ENCODE measurements at regions not wholly inside any gene's neighbourhood (a gene's known extent, or its start where the extent isn't known, plus 50 kb on each side); places are given as distances from the start of the nearest gene placed in this dataset.

DNA sequence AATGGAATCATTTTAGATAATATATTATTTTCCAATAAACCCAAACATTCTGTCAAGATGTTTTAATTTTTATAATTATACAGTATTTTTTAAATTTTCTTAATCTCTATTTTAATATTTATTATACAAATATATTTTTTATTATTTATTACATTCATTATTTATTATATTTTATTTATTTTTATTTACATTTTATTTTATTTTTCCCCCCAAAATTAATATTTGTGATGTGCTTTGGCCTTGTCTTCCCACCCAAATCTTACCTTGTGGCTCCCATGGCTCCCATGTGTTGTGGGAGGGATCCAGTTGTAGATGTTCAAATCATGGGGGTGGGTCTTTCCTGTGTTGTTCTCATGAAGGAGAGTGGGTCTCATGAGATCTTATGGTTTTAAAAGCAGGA is 382.1 kb downstream of the TLE4 start:
- H3K4me1 ChIP-seq (ENCODE audit: control insufficient read depth, insufficient read depth, low read length) = no peaks in the 10 kb centered on the region
- CTCF ChIA-PET = no interaction called here
- TF ChIP-seq SIN3A (IDR thresholded peaks at IDR 0.05; ENCODE audit: borderline replicate concordance, insufficient read depth, low read depth, low read length) = no peak
- TF ChIP-seq, protein P1, sequence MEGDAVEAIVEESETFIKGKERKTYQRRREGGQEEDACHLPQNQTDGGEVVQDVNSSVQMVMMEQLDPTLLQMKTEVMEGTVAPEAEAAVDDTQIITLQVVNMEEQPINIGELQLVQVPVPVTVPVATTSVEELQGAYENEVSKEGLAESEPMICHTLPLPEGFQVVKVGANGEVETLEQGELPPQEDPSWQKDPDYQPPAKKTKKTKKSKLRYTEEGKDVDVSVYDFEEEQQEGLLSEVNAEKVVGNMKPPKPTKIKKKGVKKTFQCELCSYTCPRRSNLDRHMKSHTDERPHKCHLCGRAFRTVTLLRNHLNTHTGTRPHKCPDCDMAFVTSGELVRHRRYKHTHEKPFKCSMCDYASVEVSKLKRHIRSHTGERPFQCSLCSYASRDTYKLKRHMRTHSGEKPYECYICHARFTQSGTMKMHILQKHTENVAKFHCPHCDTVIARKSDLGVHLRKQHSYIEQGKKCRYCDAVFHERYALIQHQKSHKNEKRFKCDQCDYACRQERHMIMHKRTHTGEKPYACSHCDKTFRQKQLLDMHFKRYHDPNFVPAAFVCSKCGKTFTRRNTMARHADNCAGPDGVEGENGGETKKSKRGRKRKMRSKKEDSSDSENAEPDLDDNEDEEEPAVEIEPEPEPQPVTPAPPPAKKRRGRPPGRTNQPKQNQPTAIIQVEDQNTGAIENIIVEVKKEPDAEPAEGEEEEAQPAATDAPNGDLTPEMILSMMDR (IDR thresholded peaks at IDR 0.05) = no peak
- no peak for TF ChIP-seq POLR2AphosphoS5 (IDR thresholded peaks at IDR 0.05; ENCODE audit: low read depth, low read length)
- TF ChIP-seq, protein P2, sequence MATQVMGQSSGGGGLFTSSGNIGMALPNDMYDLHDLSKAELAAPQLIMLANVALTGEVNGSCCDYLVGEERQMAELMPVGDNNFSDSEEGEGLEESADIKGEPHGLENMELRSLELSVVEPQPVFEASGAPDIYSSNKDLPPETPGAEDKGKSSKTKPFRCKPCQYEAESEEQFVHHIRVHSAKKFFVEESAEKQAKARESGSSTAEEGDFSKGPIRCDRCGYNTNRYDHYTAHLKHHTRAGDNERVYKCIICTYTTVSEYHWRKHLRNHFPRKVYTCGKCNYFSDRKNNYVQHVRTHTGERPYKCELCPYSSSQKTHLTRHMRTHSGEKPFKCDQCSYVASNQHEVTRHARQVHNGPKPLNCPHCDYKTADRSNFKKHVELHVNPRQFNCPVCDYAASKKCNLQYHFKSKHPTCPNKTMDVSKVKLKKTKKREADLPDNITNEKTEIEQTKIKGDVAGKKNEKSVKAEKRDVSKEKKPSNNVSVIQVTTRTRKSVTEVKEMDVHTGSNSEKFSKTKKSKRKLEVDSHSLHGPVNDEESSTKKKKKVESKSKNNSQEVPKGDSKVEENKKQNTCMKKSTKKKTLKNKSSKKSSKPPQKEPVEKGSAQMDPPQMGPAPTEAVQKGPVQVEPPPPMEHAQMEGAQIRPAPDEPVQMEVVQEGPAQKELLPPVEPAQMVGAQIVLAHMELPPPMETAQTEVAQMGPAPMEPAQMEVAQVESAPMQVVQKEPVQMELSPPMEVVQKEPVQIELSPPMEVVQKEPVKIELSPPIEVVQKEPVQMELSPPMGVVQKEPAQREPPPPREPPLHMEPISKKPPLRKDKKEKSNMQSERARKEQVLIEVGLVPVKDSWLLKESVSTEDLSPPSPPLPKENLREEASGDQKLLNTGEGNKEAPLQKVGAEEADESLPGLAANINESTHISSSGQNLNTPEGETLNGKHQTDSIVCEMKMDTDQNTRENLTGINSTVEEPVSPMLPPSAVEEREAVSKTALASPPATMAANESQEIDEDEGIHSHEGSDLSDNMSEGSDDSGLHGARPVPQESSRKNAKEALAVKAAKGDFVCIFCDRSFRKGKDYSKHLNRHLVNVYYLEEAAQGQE (IDR thresholded peaks at IDR 0.05; ENCODE audit: insufficient read depth in 1 of 2, low read depth in 2 of 2, low read length in 1 of 2) = no peak
- TF ChIP-seq TCF7L2 (IDR thresholded peaks at IDR 0.05; ENCODE audit: low read depth, low read length) = no peak
- no peaks in the 10 kb centered on the region for H3K27me3 ChIP-seq (ENCODE audit: control insufficient read depth, insufficient read depth, low read length)
- H3K27ac ChIP-seq (ENCODE audit: low read length) = no peak overlapping the region
- no peak for DNase-seq (ENCODE audit: low read depth, low spot score)
- no peak overlapping the region for H3K4me3 ChIP-seq (ENCODE audit: low read depth in 2 of 2, low read length in 2 of 2)
- H3K36me3 ChIP-seq (ENCODE audit: control insufficient read depth, insufficient read depth, low read length) = no peaks in the 10 kb centered on the region
- BruUV-seq (replicated peaks) = no TSS peak
- intact Hi-C loops (cut with micrococcal nuclease; ENCODE audit: unreplicated experiment) (no loop called here), in situ Hi-C loops (cut with HindIII; ENCODE audit: low pct_unique_long_range_greater_than_20kb, low sequenced_read_pairs) (no loop called here)
- ATAC-seq = no peak
- H3K9me3 ChIP-seq (ENCODE audit: control insufficient read depth, insufficient read depth, low read depth, low read length) = no peaks in the 10 kb centered on the region
- POLR2A ChIA-PET = no interaction called here

DNA sequence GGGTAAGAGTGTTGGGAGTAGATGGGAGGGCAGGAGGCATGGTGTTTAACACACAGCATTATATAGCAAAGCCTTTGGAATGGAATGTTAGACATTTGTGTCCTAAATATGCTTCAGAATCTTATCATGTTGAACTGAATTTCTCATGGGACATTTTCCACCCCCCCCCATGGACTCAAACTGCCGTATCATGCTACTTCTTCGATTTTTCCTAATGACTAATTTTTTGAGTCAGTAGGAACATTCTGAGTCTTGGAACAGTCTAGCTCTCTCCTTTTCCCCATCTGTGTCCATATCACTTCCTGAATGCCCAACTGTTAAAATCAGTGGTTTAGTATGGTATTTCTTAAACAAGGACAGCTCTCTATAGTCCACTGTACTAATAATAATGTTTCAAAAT is 380.6 kb downstream of the TLE4 start:
- in situ Hi-C loops (cut with HindIII; ENCODE audit: low pct_unique_long_range_greater_than_20kb, low sequenced_read_pairs) = no loop called here
- CTCF ChIA-PET = no interaction called here
- intact Hi-C loops (cut with micrococcal nuclease; ENCODE audit: unreplicated experiment) = no loop called here
- no peaks in the 10 kb centered on the region for H3K36me3 ChIP-seq (ENCODE audit: control insufficient read depth, insufficient read depth, low read length)
- BruUV-seq (replicated peaks) = no TSS peak
- POLR2A ChIA-PET = no interaction called here
- TF ChIP-seq, protein P2 (IDR thresholded peaks at IDR 0.05; ENCODE audit: insufficient read depth in 1 of 2, low read depth in 2 of 2, low read length in 1 of 2) = no peak
- TF ChIP-seq POLR2AphosphoS5 (IDR thresholded peaks at IDR 0.05; ENCODE audit: low read depth, low read length) = no peak
- no peak for TF ChIP-seq SIN3A (IDR thresholded peaks at IDR 0.05; ENCODE audit: borderline replicate concordance, insufficient read depth, low read depth, low read length)
- TF ChIP-seq, protein P1 (IDR thresholded peaks at IDR 0.05) = no peak
- TF ChIP-seq TCF7L2 (IDR thresholded peaks at IDR 0.05; ENCODE audit: low read depth, low read length) = no peak
- no peak overlapping the region for H3K27ac ChIP-seq (ENCODE audit: low read length)
- ATAC-seq (no peak), DNase-seq (ENCODE audit: low read depth, low spot score) (no peak)
- no peaks in the 10 kb centered on the region for H3K4me1 ChIP-seq (ENCODE audit: control insufficient read depth, insufficient read depth, low read length)
- H3K9me3 ChIP-seq (ENCODE audit: control insufficient read depth, insufficient read depth, low read depth, low read length) = no peaks in the 10 kb centered on the region
- H3K4me3 ChIP-seq (ENCODE audit: low read depth in 2 of 2, low read length in 2 of 2) = no peak overlapping the region
- no peaks in the 10 kb centered on the region for H3K27me3 ChIP-seq (ENCODE audit: control insufficient read depth, insufficient read depth, low read length)

Measured in Panc1 (cell line).